ENCODE measurements at regions not wholly inside any gene's neighbourhood (a gene's known extent, or its start where the extent isn't known, plus 50 kb on each side); places are given as distances from the start of the nearest gene placed in this dataset.

GRCh38 chr2:3045318-3045921 lies 332.2 kb downstream of the EIPR1 start:
- WGBS: 79% methylated on average over 10 of the region's 10 CpGs
- DNase-seq (ENCODE audit: low spot score): no peak
- no peaks in the 10 kb centered on the region for H3K36me3 ChIP-seq (ENCODE audit: control insufficient read depth in 4 of 4, insufficient read depth in 3 of 4, low read depth in 1 of 4, low read length in 3 of 4)
- peaks cover 0 to 4% (median 3%) of the 10 kb centered on the region in 4 donors for H3K4me1 ChIP-seq (ENCODE audit: control insufficient read depth in 4 of 4, insufficient read depth in 4 of 4, low read length in 3 of 4)
- H3K9me3 ChIP-seq (ENCODE audit: control insufficient read depth in 4 of 4, low read length in 3 of 4): no peaks in the 10 kb centered on the region
- no peak overlapping the region for H3K27ac ChIP-seq (ENCODE audit: low read depth in 1 of 2, low read length in 2 of 2)
- H3K27me3 ChIP-seq (ENCODE audit: control insufficient read depth in 4 of 4, insufficient read depth in 4 of 4, low read length in 3 of 4): no peaks in the 10 kb centered on the region
- no peak overlapping the region for H3K9ac ChIP-seq (ENCODE audit: low read depth in 1 of 2, low read length in 2 of 2)
- TF ChIP-seq FOXA2 (IDR thresholded peaks at IDR 0.05) (no peak), FOXA1 (IDR thresholded peaks at IDR 0.05) (no peak), CTCF (IDR thresholded peaks at IDR 0.05; ENCODE audit: low read depth, low read length, missing input control) (no peak), HNF4G (IDR thresholded peaks at IDR 0.05) (no peak), RXRA (IDR thresholded peaks at IDR 0.05) (no peak), MAX (IDR thresholded peaks at IDR 0.05) (no peak), EGR1 (IDR thresholded peaks at IDR 0.05; ENCODE audit: low read depth in 2 of 2) (no peak), YY1 (IDR thresholded peaks at IDR 0.05) (no peak), SP1 (IDR thresholded peaks at IDR 0.05) (no peak), NR2F2 (IDR thresholded peaks at IDR 0.05) (no peak), ZBTB33 (IDR thresholded peaks at IDR 0.05) (no peak), REST (IDR thresholded peaks at IDR 0.05) (no peak), JUND (IDR thresholded peaks at IDR 0.05) (no peak), RAD21 (IDR thresholded peaks at IDR 0.05) (no peak)
- no peak overlapping the region for H3K4me3 ChIP-seq (ENCODE audit: low read depth in 1 of 3, low read length in 3 of 3)

GRCh38 chr2:3044587-3045317 lies 332.9 kb downstream of the EIPR1 start:
- TF ChIP-seq REST (IDR thresholded peaks at IDR 0.05): no peak
- TF ChIP-seq EGR1 (IDR thresholded peaks at IDR 0.05; ENCODE audit: low read depth in 2 of 2): no peak
- no peak for TF ChIP-seq YY1 (IDR thresholded peaks at IDR 0.05)
- no peak for TF ChIP-seq NR2F2 (IDR thresholded peaks at IDR 0.05)
- TF ChIP-seq CTCF (IDR thresholded peaks at IDR 0.05; ENCODE audit: low read depth, low read length, missing input control): no peak
- peak; percentile 23 to 40 for TF ChIP-seq HNF4A (conservative IDR thresholded peaks at IDR 0.05)
- TF ChIP-seq RXRA (IDR thresholded peaks at IDR 0.05): peak in 1 of 2 donors; percentile 49
- TF ChIP-seq FOXA2 (IDR thresholded peaks at IDR 0.05): no peak
- peak; percentile 67 for TF ChIP-seq SP1 (IDR thresholded peaks at IDR 0.05)
- no peak for TF ChIP-seq HNF4G (IDR thresholded peaks at IDR 0.05)

More at GRCh38 chr2:3044587-3045317, 332.9 kb downstream of the EIPR1 start:
- no peaks in the 10 kb centered on the region for H3K27me3 ChIP-seq (ENCODE audit: control insufficient read depth in 4 of 4, insufficient read depth in 4 of 4, low read length in 3 of 4)
- H3K36me3 ChIP-seq (ENCODE audit: control insufficient read depth in 4 of 4, insufficient read depth in 3 of 4, low read depth in 1 of 4, low read length in 3 of 4): no peaks in the 10 kb centered on the region
- peaks cover 0 to 4% (median 3%) of the 10 kb centered on the region in 4 donors for H3K4me1 ChIP-seq (ENCODE audit: control insufficient read depth in 4 of 4, insufficient read depth in 4 of 4, low read length in 3 of 4)
- no peaks in the 10 kb centered on the region for H3K9me3 ChIP-seq (ENCODE audit: control insufficient read depth in 4 of 4, low read length in 3 of 4)
- no peak overlapping the region for H3K4me3 ChIP-seq (ENCODE audit: low read depth in 1 of 3, low read length in 3 of 3)
- H3K27ac ChIP-seq (ENCODE audit: low read depth in 1 of 2, low read length in 2 of 2): no peak overlapping the region
- DNase-seq (ENCODE audit: low spot score): peak; percentile 45
- WGBS: 60% methylated on average over 15 of the region's 15 CpGs
- H3K9ac ChIP-seq (ENCODE audit: low read depth in 1 of 2, low read length in 2 of 2): no peak overlapping the region

Measured in liver (tissue), 8 donors.